ENCODE measurements at regions not wholly inside any gene's neighbourhood (a gene's known extent, or its start where the extent isn't known, plus 50 kb on each side); places are given as distances from the start of the nearest gene placed in this dataset.

DNA sequence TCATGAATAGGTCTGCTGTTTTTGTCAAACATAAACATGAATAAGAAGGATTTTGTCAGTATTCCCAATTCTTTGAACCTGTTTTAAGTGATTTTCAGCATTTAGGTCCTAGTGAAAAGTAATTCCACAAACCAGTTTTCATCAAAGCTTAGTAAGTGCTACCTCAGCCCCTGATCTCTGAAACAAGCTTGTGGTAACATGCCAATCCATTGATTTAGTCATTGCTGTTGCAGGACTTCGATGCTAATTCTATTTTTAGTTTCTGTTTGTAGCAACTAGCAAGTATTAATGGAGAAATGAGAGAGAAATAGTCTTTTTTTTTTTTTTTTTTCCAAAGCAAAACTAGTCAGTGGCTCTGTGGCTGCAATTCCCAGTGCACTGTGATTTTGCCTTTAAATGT is 91.4 kb downstream of the JRKL start:
- TF ChIP-seq, protein P1, sequence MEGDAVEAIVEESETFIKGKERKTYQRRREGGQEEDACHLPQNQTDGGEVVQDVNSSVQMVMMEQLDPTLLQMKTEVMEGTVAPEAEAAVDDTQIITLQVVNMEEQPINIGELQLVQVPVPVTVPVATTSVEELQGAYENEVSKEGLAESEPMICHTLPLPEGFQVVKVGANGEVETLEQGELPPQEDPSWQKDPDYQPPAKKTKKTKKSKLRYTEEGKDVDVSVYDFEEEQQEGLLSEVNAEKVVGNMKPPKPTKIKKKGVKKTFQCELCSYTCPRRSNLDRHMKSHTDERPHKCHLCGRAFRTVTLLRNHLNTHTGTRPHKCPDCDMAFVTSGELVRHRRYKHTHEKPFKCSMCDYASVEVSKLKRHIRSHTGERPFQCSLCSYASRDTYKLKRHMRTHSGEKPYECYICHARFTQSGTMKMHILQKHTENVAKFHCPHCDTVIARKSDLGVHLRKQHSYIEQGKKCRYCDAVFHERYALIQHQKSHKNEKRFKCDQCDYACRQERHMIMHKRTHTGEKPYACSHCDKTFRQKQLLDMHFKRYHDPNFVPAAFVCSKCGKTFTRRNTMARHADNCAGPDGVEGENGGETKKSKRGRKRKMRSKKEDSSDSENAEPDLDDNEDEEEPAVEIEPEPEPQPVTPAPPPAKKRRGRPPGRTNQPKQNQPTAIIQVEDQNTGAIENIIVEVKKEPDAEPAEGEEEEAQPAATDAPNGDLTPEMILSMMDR (IDR thresholded peaks at IDR 0.05 in 4 of 5, conservative IDR thresholded peaks at IDR 0.05 in 1 of 5), result no peak
- no peak for TF ChIP-seq POLR2A (IDR thresholded peaks at IDR 0.05)

Data from gastrocnemius medialis (tissue), 4 donors.